SU-DHL-6 (cell line): ENCODE measurements at regions not wholly inside any gene's neighbourhood (a gene's known extent, or its start where the extent isn't known, plus 50 kb on each side); places are given as distances from the start of the nearest gene placed in this dataset.

Source experiments
- H2AFZ ChIP-seq: fragments of 200-600 bp; sonication (generic); 2 replicates; pipeline ENCODE4 v1.6.1; 2014; ENCODE audit warnings: low read depth, mild to moderate bottlenecking, moderate library complexity, mixed read lengths, antibody characterized with exemption, low read length; ENCODE audit not compliant: severe bottlenecking
- H3F3A ChIP-seq: fragments of 200-600 bp; shearing (Covaris generic); 2 replicates; pipeline ENCODE4 v1.6.0; 2016; ENCODE audit warnings: antibody characterized with exemption, mild to moderate bottlenecking; ENCODE audit not compliant: insufficient read depth
- H3K27ac ChIP-seq: fragments of 200-600 bp; sonication (generic); 2 replicates; pipeline ENCODE4 v1.5.1; 2016; ENCODE audit warnings: low read depth, mild to moderate bottlenecking, low read length, moderate library complexity, mixed read lengths
- H3K27me3 ChIP-seq: fragments of 200-600 bp; sonication (generic), shearing (Covaris generic); 2 replicates; pipeline ENCODE4 v1.6.0; 2014; ENCODE audit warnings: mild to moderate bottlenecking, low read length
- H3K36me3 ChIP-seq: fragments of 200-600 bp; sonication (generic); 2 replicates; pipeline ENCODE4 v1.6.1; 2014; ENCODE audit warnings: mild to moderate bottlenecking, low read length, mixed read lengths
- H3K4me2 ChIP-seq: fragments of 300-600, 200-600 bp; shearing (Covaris generic), sonication (generic); 2 replicates; pipeline ENCODE4 v1.6.0; 2014; ENCODE audit warnings: low read length, low read depth, mild to moderate bottlenecking; ENCODE audit not compliant: poor library complexity, severe bottlenecking
- H3K4me3 ChIP-seq: fragments of 200-600 bp; sonication (generic); 2 replicates; pipeline ENCODE4 v1.5.1; 2014; ENCODE audit warnings: antibody characterized with exemption, low read length, mild to moderate bottlenecking, mixed read lengths; ENCODE audit not compliant: insufficient read depth, poor library complexity, severe bottlenecking
- H3K79me2 ChIP-seq: fragments of 200-600 bp; sonication (generic); 2 replicates; pipeline ENCODE4 v1.6.1; 2014; ENCODE audit warnings: mild to moderate bottlenecking, low read length, moderate library complexity; ENCODE audit not compliant: insufficient read depth
- H3K9ac ChIP-seq: fragments of 200-600 bp; sonication (generic); 2 replicates; pipeline ENCODE4 v1.7.0; 2014; ENCODE audit warnings: mild to moderate bottlenecking, low read length
- H3K9me2 ChIP-seq: fragments of 200-600 bp; sonication (generic); replicated peaks from 2 replicates; pipeline ENCODE4 v1.6.1; 2014; ENCODE audit warnings: low read length; ENCODE audit not compliant: insufficient read depth
- H3K9me3 ChIP-seq: fragments of 200-600 bp; sonication (generic); 2 replicates; pipeline ENCODE4 v1.6.1; 2014; ENCODE audit warnings: low read length, mixed read lengths; ENCODE audit not compliant: insufficient read depth
- H4K20me1 ChIP-seq: fragments of 200-600 bp; sonication (generic); 2 replicates; pipeline ENCODE4 v1.6.1; 2014; ENCODE audit warnings: low read depth, mild to moderate bottlenecking, antibody characterized with exemption, low read length, moderate library complexity, mixed read lengths
- EZH2phosphoT487 ChIP-seq: fragments of 200-600 bp; sonication (generic), shearing (Covaris generic); conservative IDR thresholded peaks from 2 replicates; pipeline ENCODE4 v1.6.1; 2018; ENCODE audit warnings: mild to moderate bottlenecking, antibody characterized with exemption, low read length, moderate library complexity, mixed read lengths
- TF ChIP-seq, protein P1 (sequence below): fragments of 200-600 bp; sonication (generic); IDR thresholded peaks from one replicate; pipeline ENCODE4 v1.5.1; 2017; ENCODE audit warnings: antibody characterized with exemption, mild to moderate bottlenecking, low read length, moderate library complexity; ENCODE audit not compliant: insufficient read depth, poor library complexity, severe bottlenecking

DNA sequence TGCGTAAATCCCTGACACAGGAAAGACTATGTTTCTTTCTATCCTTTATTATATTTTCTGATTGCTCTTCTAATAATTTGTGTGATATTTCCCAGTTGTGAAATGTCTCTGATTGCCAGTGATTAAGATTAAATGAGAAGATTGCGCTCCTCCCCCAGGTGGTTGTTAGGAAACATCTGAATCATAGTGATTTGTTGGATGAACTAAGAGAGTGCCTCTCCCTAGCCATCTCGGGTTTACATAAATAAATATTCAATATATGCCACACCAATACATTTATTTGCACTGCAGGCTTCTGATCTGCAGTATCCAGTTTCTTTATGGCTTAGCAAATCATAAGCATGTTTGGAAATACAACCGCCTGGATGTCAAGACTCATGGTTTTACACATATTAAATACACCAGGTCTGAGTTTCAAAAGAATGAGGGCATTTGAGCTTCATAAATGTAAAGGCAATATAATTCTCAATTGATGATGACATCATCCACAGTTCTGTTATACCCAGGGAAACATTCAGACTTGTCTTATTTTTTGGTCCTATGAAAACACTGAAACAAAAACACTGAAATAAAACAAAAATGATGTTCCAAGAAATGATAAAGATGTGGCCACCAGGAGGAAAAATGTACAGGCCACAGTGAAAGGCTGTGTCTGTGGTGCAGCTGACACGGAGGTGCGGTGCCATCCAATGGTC lies 826.7 kb upstream of the ACVR2A start:
- no peak overlapping the region for H3K4me3 ChIP-seq
- H4K20me1 ChIP-seq: no peaks in the 10 kb centered on the region
- no peaks in the 10 kb centered on the region for H3K27me3 ChIP-seq
- no peaks in the 10 kb centered on the region for H3K9me2 ChIP-seq
- H3K9ac ChIP-seq: no peak overlapping the region
- H3K36me3 ChIP-seq: no peaks in the 10 kb centered on the region
- H3F3A ChIP-seq: no peaks in the 10 kb centered on the region
- no peak overlapping the region for H2AFZ ChIP-seq
- TF ChIP-seq EZH2phosphoT487: no peak
- TF ChIP-seq, protein P1, sequence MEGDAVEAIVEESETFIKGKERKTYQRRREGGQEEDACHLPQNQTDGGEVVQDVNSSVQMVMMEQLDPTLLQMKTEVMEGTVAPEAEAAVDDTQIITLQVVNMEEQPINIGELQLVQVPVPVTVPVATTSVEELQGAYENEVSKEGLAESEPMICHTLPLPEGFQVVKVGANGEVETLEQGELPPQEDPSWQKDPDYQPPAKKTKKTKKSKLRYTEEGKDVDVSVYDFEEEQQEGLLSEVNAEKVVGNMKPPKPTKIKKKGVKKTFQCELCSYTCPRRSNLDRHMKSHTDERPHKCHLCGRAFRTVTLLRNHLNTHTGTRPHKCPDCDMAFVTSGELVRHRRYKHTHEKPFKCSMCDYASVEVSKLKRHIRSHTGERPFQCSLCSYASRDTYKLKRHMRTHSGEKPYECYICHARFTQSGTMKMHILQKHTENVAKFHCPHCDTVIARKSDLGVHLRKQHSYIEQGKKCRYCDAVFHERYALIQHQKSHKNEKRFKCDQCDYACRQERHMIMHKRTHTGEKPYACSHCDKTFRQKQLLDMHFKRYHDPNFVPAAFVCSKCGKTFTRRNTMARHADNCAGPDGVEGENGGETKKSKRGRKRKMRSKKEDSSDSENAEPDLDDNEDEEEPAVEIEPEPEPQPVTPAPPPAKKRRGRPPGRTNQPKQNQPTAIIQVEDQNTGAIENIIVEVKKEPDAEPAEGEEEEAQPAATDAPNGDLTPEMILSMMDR: no peak
- H3K79me2 ChIP-seq: no peaks in the 10 kb centered on the region
- H3K27ac ChIP-seq: no peak overlapping the region
- H3K4me2 ChIP-seq: no peak overlapping the region
- H3K9me3 ChIP-seq: no peaks in the 10 kb centered on the region

DNA sequence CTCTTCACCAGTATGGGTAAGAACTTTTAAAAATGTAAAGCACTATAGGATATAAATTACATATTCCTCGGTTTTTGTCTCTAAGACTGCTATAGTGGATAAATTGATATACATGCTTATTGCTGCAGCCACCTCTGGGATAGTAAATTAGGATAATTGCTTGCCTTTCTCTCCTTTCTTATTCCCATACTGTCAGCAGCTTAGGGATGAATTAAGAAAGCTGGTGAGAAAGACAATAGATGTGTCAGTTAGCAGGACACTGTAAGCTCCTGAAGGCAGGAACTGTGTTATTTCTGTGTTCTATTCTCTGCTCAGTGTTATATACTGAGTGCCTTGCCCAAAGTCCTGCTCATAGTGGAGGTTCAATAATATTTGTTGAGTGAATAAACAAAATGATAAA lies 828.6 kb upstream of the ACVR2A start:
- no peak overlapping the region for H2AFZ ChIP-seq
- no peaks in the 10 kb centered on the region for H3K79me2 ChIP-seq
- H3F3A ChIP-seq: no peaks in the 10 kb centered on the region
- no peaks in the 10 kb centered on the region for H3K9me3 ChIP-seq
- no peaks in the 10 kb centered on the region for H3K36me3 ChIP-seq
- H3K27me3 ChIP-seq: no peaks in the 10 kb centered on the region
- H3K27ac ChIP-seq: no peak overlapping the region
- no peaks in the 10 kb centered on the region for H4K20me1 ChIP-seq
- no peak overlapping the region for H3K4me3 ChIP-seq
- no peaks in the 10 kb centered on the region for H3K9me2 ChIP-seq
- TF ChIP-seq, protein P1: no peak
- TF ChIP-seq EZH2phosphoT487: no peak
- H3K9ac ChIP-seq: no peak overlapping the region
- H3K4me2 ChIP-seq: no peak overlapping the region

DNA sequence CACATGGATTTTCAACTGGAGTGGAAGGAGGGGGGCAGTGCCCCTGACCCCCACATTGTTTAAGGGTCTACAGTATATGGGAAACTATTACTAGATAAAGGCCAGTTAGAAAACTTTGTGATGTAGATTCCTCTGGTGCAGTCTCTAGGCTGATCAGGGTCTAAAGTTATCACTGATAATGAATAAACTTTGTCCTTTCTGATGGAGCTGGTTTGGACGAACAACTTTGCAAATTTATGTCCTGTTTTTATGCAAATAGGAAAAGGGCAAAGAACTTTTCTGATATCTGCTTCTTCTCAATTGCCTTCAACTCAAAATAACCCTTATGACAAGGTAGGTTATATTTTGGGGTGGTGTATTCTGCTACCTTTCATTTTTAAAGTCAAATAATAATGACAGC lies 829.2 kb upstream of the ACVR2A start:
- no peak overlapping the region for H3K9ac ChIP-seq
- H3K4me3 ChIP-seq: no peak overlapping the region
- no peaks in the 10 kb centered on the region for H4K20me1 ChIP-seq
- H3K9me3 ChIP-seq: no peaks in the 10 kb centered on the region
- no peaks in the 10 kb centered on the region for H3F3A ChIP-seq
- TF ChIP-seq EZH2phosphoT487: no peak
- TF ChIP-seq, protein P1: no peak
- H3K79me2 ChIP-seq: no peaks in the 10 kb centered on the region
- no peaks in the 10 kb centered on the region for H3K9me2 ChIP-seq
- H2AFZ ChIP-seq: no peak overlapping the region
- no peaks in the 10 kb centered on the region for H3K27me3 ChIP-seq
- H3K4me2 ChIP-seq: no peak overlapping the region
- H3K27ac ChIP-seq: no peak overlapping the region
- no peaks in the 10 kb centered on the region for H3K36me3 ChIP-seq
